IPS-18a (cell line): ENCODE measurements at regions not wholly inside any gene's neighbourhood (a gene's known extent, or its start where the extent isn't known, plus 50 kb on each side); places are given as distances from the start of the nearest gene placed in this dataset.
A peak's percentile ranks its signal among the peaks of the same experiment; 100 is the strongest.

ENCODE experiments used
- H3K27ac ChIP-seq: one replicate; pipeline ENCODE4 v1.5.1; 2013; ENCODE audit warnings: low read length
- H3K27me3 ChIP-seq: one replicate; pipeline ENCODE4 v1.6.1; 2013; ENCODE audit warnings: mild to moderate bottlenecking, low read length; ENCODE audit not compliant: control insufficient read depth, insufficient read depth
- H3K36me3 ChIP-seq: one replicate; pipeline ENCODE4 v1.6.1; 2013; ENCODE audit warnings: low read depth, low read length; ENCODE audit not compliant: control insufficient read depth
- H3K4me1 ChIP-seq: one replicate; pipeline ENCODE4 v1.6.1; 2013; ENCODE audit warnings: low read depth, low read length; ENCODE audit not compliant: control insufficient read depth
- H3K4me3 ChIP-seq: one replicate; pipeline ENCODE4 v1.5.1; 2013; ENCODE audit warnings: low read length
- H3K9ac ChIP-seq: one replicate; pipeline ENCODE4 v1.6.1; 2013; ENCODE audit warnings: mild to moderate bottlenecking, low read length, moderate library complexity
- H3K9me3 ChIP-seq: one replicate; pipeline ENCODE4 v1.6.1; 2013; ENCODE audit warnings: low read depth, low read length; ENCODE audit not compliant: control insufficient read depth

DNA sequence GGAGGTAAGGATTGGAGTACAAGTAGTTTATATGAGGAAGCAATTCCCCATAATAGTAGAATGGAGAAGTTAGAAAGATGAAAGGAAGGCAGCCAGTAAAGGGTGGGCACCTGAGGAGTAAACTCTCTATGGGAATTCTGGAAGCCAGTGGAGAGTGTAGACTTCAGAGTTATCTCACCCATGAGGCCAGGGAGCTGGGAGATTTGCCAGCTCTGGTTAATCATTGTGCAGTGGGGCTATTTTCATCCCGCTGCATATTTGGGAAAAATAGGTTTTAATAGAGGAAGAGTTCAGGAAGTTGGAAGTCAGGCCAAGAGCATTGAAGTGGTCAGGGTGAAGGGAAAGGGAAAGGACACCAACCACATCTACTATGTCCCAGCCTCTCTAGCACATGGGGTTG is 242.3 kb upstream of the BRINP1 start:
- Histone ChIP-seq H3K4me3 (no peak overlapping the region), H3K9me3 (no peaks in the 10 kb centered on the region), H3K27ac (no peak overlapping the region), H3K36me3 (no peaks in the 10 kb centered on the region), H3K27me3 (no peaks in the 10 kb centered on the region), H3K4me1 (peaks cover 7% of the 10 kb centered on the region), H3K9ac (no peak overlapping the region)

DNA sequence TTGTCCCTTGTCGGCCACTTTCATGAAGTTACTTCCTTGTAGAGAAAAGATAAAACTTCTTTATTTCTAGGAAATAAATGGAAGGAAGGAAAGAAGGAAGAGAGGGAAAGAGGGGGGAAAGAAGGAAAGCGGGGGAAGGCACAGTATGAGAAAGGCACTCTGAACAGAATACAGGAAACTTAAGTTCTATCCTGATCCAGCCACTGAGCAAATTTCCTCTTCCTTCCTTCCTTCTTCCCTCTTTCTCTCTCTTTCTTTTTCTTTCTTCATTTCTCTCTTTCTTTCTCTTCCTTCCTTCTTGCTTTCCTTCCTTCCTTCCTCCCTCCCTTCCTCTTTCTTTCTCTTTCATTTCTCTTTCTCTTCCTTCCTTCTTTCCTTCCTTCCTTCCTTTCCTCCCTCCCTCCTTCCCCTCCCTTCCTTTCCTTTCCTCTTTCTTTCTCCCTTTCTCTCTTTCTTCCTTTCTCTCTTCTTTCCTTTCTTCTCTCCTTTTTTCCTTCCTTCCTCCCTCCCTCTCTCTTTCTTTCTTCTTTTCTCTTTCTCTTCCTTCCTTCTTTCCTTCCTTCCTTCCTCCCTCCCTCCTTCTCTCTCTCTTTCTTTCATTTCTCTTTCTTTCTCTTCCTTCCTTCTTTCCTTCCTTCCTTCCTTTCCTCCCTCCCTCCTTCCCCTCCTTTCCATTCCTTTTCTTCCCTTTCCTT is 240.2 kb upstream of the BRINP1 start:
- Histone ChIP-seq H3K36me3 (no peaks in the 10 kb centered on the region), H3K27ac (no peak overlapping the region), H3K9ac (no peak overlapping the region), H3K9me3 (no peaks in the 10 kb centered on the region), H3K4me3 (no peak overlapping the region), H3K4me1 (peaks cover 3% of the 10 kb centered on the region), H3K27me3 (no peaks in the 10 kb centered on the region)

GRCh38 chr9:119601632-119602031 is 232.4 kb upstream of the BRINP1 start:
- H3K9me3 ChIP-seq: no peaks in the 10 kb centered on the region
- H3K4me1 ChIP-seq: no peaks in the 10 kb centered on the region
- no peaks in the 10 kb centered on the region for H3K27me3 ChIP-seq
- H3K27ac ChIP-seq: no peak overlapping the region
- no peaks in the 10 kb centered on the region for H3K36me3 ChIP-seq
- H3K9ac ChIP-seq: no peak overlapping the region
- H3K4me3 ChIP-seq: no peak overlapping the region

DNA sequence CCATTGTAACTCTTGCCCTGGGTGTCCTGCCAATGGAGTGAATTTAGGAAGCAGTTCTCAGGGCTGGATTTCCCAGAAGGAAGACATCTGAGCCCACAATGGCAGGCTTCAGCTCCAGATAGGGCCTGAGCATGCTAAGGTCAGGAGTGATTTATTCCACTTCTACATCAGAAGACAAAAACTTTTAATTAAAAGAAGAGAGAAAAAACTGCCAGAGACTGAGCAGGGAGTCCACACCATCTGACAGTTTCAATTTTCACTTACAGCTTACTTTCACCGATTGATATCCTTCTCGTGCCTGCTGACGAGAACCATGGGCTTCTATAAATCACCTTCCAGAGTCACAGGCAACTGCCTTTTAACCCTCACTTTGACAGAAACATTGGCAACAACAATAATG is 228.3 kb upstream of the BRINP1 start:
- Histone ChIP-seq H3K4me3 (no peak overlapping the region), H3K9ac (no peak overlapping the region), H3K27me3 (no peaks in the 10 kb centered on the region), H3K4me1 (no peaks in the 10 kb centered on the region), H3K36me3 (no peaks in the 10 kb centered on the region), H3K27ac (no peak overlapping the region), H3K9me3 (no peaks in the 10 kb centered on the region)

DNA sequence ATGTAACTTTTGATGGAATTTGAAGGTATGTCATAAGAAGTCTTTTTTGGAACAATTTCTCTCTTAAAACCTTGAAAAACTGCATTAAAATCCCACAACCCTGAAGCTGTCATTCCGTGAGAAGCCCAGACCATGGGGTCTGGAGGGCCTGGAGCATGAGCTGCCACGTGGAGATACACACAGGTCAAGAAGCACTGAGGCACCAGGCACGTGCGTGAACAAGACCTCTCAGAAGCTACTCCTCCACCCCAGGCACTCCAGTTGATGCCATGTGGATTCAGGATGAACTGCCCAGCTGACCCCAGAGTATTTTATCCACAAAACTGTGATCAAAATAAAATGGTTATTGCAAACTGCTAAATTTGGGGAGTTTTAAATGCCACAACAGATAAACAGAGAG is 227.5 kb upstream of the BRINP1 start:
- Histone ChIP-seq H3K9ac (no peak overlapping the region), H3K4me1 (no peaks in the 10 kb centered on the region), H3K9me3 (no peaks in the 10 kb centered on the region), H3K36me3 (no peaks in the 10 kb centered on the region), H3K4me3 (no peak overlapping the region), H3K27me3 (no peaks in the 10 kb centered on the region), H3K27ac (no peak overlapping the region)

DNA sequence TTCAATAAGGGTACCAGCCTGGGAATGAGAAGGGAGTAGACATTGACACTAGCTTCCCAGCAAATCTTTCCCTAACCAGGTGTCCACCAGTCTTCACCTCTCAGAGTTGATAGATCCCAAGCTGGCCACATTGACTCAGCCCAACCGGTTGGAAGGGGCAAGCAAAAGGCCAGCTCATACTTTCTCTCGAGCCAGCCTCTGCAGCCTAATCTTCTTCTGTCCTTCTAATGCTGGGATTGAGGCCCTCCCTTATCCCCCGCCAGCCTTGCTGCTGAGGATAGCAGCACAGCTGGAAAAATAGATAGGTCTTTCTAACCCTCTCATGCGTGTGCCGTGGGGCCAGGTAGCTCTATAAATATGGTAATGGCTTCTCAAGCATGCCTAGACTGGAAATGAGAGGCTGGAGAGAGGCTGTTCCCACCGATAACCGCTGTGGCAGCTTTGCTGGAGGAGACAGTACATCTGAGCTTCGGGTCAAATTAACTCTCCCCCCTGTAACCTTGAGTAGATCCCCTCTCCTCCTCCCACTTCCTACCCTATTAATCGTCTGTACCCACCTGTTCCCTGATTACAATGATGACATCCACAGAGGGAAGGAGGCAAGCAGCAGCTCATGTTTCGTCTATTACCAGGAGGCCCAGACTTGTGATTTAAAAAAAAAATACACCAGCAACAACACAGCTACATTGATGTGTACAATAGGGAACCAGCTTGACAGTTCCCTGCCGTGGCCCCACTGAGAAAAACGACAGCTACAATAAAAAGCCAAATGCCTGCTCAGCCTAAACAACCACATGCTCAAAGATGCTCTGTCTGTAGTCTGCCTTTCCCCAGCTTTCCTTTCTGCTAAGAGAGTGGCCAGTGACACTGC is 219.9 kb upstream of the BRINP1 start:
- H3K27ac ChIP-seq: no peak overlapping the region
- H3K9ac ChIP-seq: no peak overlapping the region
- H3K27me3 ChIP-seq: no peaks in the 10 kb centered on the region
- no peaks in the 10 kb centered on the region for H3K36me3 ChIP-seq
- no peak overlapping the region for H3K4me3 ChIP-seq
- H3K4me1 ChIP-seq: no peaks in the 10 kb centered on the region
- no peaks in the 10 kb centered on the region for H3K9me3 ChIP-seq

- H3K27ac ChIP-seq: no peak overlapping the region
- no peaks in the 10 kb centered on the region for H3K36me3 ChIP-seq
- no peak overlapping the region for H3K4me3 ChIP-seq
- H3K9ac ChIP-seq: no peak overlapping the region
- no peaks in the 10 kb centered on the region for H3K9me3 ChIP-seq
- H3K27me3 ChIP-seq: no peaks in the 10 kb centered on the region
- H3K4me1 ChIP-seq: no peaks in the 10 kb centered on the region
These were observed 208.6 kb upstream of the BRINP1 start for GRCh38 chr9:119577881-119578280.

DNA sequence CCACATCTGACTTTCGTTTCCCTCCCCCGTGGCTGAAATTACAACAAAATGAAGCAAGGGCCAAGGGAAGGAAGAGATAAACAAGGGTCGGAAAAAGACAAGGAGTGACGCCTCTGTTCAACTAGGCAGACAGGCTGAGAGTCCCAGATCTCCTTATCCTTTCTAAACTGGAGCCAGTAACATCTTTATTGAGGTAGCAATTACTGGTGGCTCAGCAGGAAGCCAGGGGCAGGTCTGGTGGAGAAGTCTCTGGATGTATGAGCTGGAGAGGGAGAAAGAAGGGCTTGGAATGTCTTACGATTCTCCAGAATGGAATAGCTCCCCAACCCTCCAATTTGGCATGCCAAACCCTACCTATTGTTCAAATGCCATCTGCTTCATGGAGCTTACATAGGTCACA is 190.8 kb upstream of the BRINP1 start:
- no peaks in the 10 kb centered on the region for H3K9me3 ChIP-seq
- no peaks in the 10 kb centered on the region for H3K27me3 ChIP-seq
- peaks cover 5% of the 10 kb centered on the region for H3K4me1 ChIP-seq
- no peaks in the 10 kb centered on the region for H3K36me3 ChIP-seq
- H3K27ac ChIP-seq: no peak overlapping the region
- no peak overlapping the region for H3K9ac ChIP-seq
- no peak overlapping the region for H3K4me3 ChIP-seq

DNA sequence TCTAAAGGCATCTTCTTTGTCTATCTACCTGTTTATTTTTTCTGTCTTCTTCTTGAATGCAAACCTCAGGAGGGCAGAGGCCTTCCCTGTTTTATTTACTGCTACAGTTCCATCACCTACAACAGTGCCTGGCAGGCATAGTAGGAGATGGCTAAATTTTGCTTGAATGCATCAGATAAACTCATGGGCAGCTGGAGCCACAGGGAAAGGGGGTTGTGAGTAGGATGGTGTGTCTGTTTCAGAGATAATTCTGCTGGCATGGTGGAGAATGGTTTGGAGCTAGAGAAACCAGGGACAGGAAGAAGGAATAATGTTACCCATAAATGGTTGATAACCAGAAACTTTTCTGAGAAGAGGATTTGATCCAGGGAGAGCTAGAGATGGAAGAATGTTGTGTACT is 189.8 kb upstream of the BRINP1 start:
- H3K27me3 ChIP-seq: no peaks in the 10 kb centered on the region
- no peaks in the 10 kb centered on the region for H3K9me3 ChIP-seq
- H3K27ac ChIP-seq: no peak overlapping the region
- H3K4me1 ChIP-seq: peaks cover 5% of the 10 kb centered on the region
- H3K36me3 ChIP-seq: no peaks in the 10 kb centered on the region
- no peak overlapping the region for H3K9ac ChIP-seq
- no peak overlapping the region for H3K4me3 ChIP-seq

GRCh38 chr9:119556129-119556875 is 187.1 kb upstream of the BRINP1 start:
- Histone ChIP-seq H3K4me3 (peak overlapping the region; percentile 36), H3K27me3 (no peaks in the 10 kb centered on the region), H3K9me3 (no peaks in the 10 kb centered on the region), H3K36me3 (no peaks in the 10 kb centered on the region), H3K4me1 (peaks cover 5% of the 10 kb centered on the region), H3K9ac (peak overlapping the region; percentile 27), H3K27ac (no peak overlapping the region)

GRCh38 chr9:119544492-119544891 is 175.3 kb upstream of the BRINP1 start:
- H3K9me3 ChIP-seq: no peaks in the 10 kb centered on the region
- no peaks in the 10 kb centered on the region for H3K4me1 ChIP-seq
- H3K4me3 ChIP-seq: no peak overlapping the region
- no peak overlapping the region for H3K27ac ChIP-seq
- no peaks in the 10 kb centered on the region for H3K36me3 ChIP-seq
- no peaks in the 10 kb centered on the region for H3K27me3 ChIP-seq
- no peak overlapping the region for H3K9ac ChIP-seq
